HG02852 (cell line): ENCODE measurements at regions not wholly inside any gene's neighbourhood (a gene's known extent, or its start where the extent isn't known, plus 50 kb on each side); places are given as distances from the start of the nearest gene placed in this dataset.
"Not testable (repeated sequence)": the region's sequence is repeated elsewhere in the genome, so short reads cannot be mapped to it uniquely, and the experiment has no call there.

Source experiments
- ATAC-seq: cut with Tn5 transposase; IDR thresholded peaks from one replicate; pipeline ENCODE4 v1.9.1; 2021; ENCODE audit warnings: mild to moderate bottlenecking, moderate library complexity; ENCODE audit not compliant: unreplicated experiment

DNA sequence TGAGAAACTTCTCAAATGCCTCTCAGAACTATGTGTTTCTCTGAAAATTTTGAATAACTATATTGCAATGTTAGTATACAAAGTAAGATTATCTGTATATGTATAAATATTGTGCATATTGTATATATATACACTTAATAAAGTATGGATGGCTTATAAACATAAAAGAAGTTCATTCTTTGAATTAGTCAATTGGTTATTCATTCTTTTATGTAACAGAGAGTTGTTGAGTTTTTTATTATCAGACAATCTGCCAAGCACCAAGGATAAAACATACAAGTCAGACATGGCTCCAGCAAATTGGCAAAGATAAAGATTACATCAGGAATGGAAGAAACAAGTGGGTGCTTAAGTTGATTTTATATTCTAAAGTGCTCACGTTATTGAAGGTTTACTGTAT, 289.1 kb upstream of the EYS start:
- no peak for ATAC-seq

DNA sequence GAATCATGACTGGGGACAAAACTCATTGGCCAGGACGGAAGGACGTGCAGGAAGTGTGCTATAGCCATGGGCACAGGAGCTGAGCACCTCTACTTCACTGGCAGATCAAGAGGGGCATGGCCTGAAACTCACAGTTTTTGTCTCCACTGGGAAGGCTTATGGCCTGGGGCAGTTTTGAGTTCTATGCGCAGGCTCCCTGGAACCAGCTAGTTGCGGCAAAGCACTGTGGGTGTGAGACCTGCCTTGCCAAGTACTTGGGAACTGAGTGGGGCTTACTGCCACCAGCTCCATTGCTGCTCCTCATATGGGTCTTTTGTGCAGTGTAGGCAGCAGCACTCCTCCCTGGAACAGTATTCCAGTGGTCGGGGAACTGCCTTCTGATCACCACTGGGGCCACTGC, 282.6 kb upstream of the EYS start:
- no peak for ATAC-seq

DNA sequence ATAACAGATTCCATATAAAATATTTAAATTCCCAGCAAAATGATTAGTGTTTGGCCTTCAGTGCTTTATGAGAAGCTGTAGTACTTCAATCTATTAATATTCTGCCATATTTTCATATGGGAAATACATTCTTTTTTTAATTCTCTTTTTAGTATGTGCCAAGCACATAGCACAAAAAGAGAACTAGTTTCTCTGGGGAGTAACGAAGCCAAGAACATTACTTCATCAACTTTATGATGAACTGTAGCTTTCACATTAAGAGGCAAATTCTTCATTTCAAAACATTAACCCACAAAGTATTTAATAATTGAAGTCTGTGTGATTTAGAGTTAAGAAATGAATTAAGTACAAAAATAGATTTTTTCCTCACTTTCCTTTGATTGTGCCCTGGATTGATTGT, 281.0 kb upstream of the EYS start:
- ATAC-seq: no peak

DNA sequence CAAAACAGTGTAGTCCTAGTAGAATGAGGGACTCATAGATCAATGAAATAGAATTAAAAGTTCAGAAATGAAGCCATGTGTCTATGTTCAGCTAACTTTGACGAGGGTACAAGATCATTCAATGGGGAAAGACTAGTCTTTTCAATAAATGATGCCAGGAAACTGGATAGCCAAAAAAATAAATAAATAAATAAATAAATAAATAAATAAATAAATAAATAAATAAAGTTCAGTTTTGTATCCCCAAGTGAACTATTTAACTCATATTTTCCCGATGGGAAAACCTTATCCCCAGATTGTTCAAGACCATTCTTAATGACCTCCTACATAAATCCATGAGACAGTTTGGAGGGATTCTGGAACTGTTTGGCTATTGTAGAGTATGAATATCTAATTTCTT, 277.1 kb upstream of the EYS start:
- ATAC-seq: no peak

DNA sequence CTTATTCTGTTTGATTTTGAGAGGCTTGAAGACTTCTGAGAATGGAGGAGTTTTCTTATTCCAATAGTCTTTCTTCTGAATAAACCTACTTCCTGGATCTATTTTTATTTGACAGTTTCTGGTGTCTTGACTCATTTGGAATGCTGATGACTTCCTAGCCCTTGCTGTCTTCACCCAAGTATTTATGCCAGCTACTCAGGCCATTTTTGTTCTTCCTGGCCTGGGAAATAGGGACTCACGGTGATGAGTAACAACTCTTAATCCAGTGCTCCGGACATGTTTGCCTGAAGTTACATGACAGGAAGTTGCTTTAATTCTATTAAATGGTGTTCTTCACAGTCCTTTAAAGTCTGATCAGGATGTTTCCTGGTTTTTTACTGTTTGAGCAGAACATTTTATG, 272.1 kb upstream of the EYS start:
- no peak for ATAC-seq

DNA sequence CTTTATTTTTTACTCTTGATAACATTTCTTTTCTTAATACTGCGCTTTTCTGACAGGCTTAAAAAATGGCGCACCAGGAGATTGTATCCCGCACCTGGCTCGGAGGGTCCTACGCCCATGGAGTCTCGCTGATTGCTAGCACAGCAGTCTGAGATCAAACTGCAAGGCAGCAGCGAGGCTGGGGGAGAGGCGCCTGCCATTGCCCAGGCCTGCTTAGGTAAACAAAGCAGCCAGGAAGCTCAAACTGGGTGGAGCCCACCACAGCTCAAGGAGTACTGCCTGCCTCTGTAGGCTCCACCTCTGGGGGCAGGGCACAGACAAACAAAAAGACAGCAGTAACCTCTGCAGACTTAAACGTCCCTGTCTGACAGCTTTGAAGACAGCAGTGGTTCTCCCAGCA, 264.2 kb upstream of the EYS start:
- not testable (repeated sequence) for ATAC-seq

DNA sequence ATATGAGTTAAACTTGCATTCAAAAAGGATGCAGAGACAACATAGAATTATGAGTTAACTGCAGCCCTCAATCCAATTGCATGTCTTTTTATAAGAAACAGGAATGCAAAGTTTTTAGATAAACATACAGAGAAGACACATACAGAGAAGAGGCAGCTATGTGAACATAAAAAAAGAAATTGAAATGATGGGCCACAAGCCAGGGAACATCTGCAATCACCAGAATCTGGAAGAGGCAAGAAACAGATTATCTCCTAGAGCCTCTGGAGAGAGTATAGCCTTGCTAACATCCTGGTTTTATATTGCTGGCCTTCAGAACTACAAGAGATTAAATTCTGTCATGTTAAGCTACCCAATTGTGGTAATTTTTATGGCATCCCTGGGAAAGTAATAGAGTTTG, 257.2 kb upstream of the EYS start:
- no peak for ATAC-seq

DNA sequence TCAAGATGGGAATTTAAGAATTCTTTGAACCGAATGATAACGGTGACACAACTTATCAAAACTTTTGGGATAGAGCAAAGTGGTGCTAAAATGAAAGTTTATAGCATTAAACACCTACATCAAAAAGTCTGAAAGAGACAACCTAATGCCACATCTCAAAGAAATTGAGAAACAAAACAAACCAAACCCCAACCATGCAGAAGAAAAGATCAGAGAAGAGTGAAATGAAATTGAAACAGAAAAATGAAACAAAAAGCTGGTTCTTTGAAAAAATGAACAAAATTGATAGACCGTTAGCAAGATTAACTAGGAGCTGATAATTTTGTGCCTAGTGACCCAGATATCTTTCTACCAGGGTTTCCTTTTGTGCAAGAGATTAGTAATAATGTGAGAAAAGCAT, 248.0 kb upstream of the EYS start:
- no peak for ATAC-seq

DNA sequence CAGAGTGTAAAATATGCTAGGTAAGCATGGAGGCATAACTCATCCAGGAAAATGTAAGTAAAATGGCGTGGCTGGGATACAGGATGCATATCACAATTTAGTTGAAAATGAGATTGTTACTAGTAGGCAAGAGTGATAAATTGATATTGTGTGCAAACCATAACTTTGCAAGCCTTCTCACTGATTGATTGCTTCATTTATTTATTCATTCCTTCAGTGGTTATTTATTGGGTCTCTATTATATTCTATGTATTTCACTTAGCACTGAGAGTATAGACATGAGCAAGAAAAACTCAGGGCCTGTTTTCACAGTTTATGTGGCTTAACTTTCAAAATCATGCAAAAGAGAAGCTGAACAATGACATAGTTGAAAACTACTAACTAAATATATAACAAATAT, 241.0 kb upstream of the EYS start:
- no peak for ATAC-seq

DNA sequence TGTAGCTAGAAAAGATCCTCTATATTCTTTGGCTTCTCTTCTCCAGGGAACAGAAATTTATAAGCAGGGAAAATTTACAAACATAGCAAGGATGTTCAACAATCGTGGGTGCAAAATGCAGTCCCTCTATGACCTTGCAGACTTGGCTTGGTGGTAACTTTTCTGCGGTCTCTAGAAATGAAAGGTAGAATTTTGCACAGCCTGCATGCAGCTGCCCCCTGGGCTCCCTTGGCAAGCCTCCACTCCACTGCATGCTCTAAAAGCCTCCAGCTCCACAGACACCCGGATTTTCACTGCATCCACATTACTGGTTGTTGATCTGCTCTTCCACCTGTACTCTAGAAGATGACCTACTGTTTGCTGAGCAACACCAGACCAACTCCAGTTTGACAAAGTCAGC, 236.5 kb upstream of the EYS start:
- ATAC-seq: no peak

DNA sequence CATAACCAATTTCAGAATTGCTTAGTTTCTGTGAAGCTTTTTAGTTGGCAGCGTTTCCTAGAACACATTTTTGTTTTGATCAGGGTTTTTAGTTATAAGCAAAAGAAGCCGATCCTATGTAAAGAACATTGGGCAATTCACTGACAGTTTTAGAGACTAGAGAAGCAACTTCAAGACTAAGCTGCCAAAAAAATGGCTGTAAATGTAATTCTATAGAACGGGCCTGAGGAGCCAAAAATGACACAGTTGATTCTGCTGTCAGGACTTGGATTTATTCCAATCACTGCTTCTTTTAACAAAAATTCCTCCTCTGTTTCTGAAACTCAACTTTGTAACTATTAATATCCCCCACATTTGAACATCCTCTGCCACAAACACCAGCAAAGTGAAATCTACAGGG, 236.0 kb upstream of the EYS start:
- ATAC-seq: no peak

DNA sequence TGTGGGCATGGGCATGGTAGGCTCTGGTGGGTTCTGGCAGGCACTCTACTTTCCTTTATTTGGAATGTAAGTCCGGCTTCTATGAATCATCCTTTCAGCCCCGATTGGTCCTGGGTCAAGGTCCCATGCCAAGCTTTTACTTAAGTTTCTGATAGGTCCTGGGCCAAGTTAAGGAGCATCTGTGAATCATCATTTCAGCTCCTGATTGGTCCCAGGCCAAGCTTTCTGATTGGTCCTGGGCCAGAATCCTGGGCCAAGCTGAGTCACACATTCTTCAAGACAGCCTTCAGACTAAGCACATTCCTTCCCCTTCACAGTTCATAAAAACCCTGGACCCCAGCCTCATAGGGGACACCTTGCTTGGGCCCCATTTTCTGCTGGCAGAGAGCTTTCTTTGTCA, 231.0 kb upstream of the EYS start:
- ATAC-seq: no peak

DNA sequence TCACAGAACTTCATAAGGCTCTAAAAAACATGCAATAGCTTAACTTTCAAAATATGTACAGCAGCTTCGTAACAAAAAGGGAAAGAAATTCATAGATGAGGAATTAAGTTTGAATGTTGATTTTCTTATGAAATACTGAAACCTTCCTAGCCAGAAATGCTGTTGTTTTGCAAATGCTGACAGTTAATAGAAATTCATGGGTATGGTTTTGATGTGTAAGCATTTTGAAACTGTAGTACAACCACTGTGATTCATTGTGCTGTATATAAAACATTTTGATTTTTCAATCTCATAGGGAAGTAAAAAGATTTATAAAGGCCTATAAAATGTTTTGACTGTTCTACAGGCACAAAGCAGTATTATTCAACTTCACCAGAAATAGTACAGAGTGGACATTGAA, 228.4 kb upstream of the EYS start:
- ATAC-seq: no peak

DNA sequence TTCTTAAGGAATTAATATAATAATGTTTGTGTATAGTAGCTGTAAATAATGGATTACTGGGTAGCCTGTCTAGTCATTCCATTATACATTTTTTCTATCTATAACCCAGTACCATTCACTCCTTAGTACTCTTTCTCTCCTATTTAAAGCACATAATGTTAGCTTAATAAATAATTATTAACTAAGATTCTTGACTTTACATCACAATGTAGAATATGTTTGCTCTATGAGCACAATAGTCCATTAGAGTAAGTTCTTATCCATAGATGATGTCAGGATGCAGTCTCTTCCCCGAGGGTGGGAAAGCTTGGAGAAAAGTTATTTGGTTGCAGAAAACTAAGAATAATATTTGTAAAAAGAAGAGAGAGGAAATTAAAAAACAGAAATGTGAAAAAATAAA, 226.4 kb upstream of the EYS start:
- ATAC-seq: no peak

DNA sequence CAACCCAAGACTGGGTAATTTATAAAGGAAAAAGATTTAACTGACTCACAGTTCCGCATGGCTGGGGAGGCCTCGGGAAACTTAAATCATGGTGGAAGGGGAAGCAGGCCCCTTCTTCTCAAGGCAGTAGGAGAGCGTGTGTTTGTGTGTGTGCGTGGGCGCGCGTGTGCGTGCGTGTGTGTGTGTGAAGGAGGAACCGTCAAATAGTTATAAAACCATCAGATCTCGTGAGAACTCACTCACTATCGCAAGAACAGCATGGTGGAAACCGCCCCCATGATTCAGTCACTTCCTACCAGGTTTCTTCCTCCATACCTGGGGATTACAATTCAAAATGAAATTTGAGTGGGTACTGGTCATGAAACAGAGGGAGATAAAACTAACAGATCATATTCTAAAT, 220.1 kb upstream of the EYS start:
- ATAC-seq: no peak

DNA sequence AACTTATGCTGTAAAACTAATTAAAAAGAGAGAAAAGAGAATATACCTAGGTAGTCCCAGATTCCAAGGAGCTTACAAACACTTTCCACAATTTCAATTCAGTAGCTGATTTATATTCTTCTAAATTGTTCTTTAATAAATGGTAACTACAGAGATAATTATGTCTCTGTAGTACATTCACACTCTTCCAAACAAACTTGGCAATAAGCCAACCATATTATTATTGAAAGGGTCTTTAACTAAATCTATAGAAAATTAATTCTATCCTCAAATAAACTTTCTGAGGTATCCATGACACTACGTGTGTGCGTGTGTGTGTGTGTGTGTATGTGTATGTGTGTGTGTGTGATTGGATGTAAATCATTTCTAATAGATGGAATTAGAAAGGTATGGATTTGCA, 217.4 kb upstream of the EYS start:
- no peak for ATAC-seq

DNA sequence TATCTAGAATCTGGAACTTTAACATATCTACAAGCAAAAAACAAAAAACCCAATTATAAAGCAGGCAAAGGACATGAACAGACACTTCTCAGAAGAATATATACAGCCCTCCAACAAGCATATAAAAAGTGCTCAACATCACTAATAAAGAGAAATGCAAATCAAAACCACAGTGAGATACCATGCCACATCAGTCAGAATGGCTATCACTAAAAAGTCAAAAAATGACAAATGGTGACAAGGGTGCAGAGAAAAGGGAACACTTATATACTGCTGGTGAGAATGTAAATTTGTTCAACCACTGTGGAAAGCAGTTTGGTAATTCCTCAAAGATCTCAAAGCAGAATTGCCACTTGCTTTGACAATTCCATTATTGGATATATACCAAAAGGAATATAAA, 215.0 kb upstream of the EYS start:
- peak; percentile 68 for ATAC-seq

DNA sequence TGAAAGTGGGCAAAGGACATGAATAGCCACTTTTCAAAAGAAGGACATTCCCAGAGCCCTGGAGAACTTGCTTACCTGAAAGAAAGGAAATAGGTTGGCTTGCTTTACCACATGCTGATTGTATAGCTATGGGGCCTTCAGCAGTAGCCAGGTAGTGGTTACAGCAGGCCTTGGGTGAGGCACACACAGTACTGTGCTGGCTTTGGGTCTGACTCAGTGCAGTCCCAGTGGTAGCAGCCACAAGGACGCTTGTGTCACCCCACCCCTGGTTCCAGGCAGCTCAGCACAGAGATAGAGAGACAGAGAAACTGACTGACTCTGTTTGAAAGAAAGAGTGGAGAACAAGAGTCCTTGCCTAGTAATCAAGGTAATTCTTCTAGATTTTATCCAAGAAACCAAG, 201.0 kb upstream of the EYS start:
- ATAC-seq: no peak

DNA sequence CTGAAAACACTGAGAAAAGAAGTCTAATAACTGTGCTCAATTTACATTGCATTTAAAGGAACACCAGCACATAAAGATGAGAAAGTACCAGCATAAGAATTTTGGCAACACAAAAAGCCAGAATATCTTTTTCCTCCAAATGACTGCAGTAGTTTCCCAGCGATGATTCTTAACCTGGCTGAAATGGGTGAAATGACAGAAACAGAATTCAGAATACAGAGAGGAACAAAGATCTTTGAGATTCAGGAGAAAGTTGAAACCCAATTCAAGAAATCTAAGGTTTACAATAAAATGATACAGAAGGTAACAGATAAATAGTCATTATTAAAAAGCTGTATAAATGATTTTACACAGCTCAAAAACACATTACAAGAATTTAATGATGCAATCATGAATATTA, 197.0 kb upstream of the EYS start:
- ATAC-seq: no peak

DNA sequence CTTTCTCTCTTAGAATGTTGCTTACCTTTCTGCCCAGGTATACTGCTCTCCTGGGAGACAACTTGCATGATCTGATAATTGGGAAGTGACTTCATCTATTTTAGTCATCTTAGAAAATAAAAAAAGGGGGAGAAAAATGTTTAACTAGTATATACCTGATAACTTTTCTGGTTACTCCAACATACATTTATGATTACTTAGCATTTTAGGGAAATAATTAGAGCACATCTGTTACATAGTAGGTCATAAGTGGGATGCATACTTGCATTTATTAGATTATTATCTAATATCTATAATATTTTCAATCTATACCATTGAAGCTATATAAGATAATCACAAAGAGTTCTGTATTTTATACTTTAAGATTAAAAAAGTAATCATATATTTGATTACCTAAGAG, 193.9 kb upstream of the EYS start:
- no peak for ATAC-seq

DNA sequence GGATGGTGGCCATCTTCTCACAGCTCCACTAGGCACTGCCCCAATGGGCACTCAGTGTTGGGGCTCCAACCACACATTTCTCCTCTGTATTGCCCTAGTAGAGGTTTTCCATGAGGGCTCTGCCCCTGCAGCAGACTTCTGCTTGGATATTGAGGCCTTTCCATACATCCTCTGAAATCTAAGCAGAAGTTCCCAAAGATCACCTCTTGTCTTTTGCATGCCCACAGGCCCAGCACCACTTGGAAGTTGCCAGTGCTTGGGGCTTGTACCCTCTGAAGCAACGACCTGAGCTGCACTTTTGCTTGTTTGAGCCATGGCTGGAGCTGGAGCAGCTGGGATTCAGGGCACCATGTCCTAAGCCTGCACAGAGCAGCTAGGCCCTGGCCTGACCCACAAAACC, 189.1 kb upstream of the EYS start:
- no peak for ATAC-seq

DNA sequence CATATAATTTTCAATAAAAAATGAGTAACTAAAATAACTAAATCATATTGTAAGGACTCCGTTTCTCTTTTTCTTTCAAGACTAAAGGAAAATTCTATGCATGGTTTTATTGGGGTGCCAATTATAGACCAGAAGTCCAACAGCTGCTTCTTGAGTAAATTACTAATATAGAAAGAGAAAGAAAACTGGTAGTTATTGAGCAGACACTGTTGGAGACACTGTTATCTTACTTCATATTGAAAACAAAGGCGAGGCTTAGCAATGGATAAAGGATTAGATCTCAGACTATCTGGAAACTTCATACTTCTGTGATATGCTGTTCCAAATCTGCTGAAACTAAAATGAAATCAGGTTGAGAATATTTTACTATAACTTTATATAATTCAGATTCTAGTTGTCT, 169.6 kb upstream of the EYS start:
- ATAC-seq: no peak

DNA sequence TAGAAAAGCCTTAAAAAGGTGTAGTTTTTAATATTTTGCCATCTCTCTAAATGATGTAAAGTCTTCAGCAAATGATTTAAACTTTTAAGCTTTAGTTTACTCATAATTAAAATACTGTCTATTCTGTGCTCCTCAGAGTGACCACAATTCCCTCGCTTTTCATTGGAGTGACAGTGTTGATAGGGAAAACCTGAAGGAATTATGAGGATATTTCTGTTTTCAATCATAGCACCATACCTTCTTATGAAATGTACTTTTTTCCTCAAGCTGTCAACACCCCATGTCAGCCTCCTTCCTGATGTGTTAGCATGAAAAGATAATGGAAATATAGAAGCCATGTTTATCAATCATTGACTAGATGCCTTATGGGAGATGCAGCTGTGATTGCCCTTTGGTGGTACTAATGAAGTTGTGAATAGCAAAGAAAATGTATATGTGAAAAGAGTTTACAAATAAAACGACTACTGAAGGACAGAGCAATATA, 145.4 kb upstream of the EYS start:
- no peak for ATAC-seq

DNA sequence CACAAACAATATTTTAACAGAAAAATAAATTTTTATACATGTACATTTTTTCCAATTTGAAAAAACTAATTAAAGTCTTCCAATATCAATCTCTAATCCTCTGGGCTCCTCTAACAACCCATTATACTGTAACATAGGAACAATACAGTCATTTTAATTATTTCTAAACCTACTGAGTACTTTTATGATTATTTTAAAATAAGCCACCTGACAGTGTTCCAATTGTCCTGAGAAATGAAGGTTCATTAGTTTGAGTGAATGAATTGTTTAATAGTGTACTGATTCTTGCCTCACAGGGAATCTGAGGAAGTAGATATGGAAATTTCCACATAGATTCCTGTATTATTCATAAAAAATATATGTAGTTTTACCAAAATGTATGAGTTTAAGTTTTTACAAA, 123.1 kb upstream of the EYS start:
- no peak for ATAC-seq
